ENCODE measurements at regions not wholly inside any gene's neighbourhood (a gene's known extent, or its start where the extent isn't known, plus 50 kb on each side); places are given as distances from the start of the nearest gene placed in this dataset.
A peak's percentile ranks its signal among the peaks of the same experiment; 100 is the strongest.

DNA sequence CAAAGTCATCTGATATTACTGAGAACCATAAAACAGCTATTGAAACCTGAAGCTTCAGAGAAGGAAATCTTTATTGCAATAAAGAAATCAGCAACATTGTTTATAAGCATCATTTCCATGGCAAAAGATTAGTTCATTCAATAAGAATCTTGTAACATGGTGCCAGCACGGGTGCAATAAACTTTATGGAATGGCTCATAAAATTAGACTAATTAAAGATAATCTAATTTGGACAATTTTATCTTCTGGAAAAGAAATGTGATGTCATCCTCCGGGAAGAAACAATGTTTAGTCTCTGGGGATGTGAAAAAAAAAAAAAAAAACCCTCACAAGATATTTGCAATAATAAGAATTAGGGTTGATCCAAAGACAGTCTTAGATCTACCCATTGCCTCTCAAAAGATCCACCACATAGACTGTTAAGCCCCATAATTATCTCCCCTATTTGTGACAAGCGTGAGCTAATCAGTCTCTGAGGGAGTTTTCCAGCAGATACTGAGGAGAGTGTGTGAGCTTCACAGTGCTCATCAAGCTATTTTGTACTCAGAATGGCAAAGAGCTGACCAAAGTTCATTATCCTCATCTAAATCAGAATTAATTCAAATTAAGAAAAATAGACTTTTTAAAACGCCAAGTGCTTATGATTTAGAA, 297.0 kb upstream of the EDNRB start:
- DNase-seq: no peak

- no peak for DNase-seq
Measured at GRCh38 chr13:78201411-78201810, 282.8 kb upstream of the EDNRB start.

GRCh38 chr13:78198821-78199220, 280.2 kb upstream of the EDNRB start:
- DNase-seq: peak; percentile 58

DNA sequence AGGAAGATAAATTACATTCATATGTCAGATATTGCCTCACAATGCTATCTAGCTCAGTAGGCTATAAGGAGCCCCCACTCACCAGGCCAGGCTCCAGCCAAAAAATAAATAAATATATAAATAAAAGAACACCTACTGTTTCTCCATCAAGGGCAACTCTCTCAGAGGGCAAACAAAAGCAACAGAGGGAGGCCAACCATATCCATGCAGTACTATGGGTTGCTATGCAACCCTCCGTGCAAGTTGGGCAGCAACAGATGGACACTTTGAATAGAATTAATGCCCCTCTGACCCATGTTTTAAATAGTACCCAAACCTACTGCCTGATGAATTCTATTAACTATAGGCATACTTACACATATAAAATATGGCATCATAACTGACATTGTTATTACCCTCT, 279.8 kb upstream of the EDNRB start:
- no peak for DNase-seq

- no peak for DNase-seq
Measured at GRCh38 chr13:78197231-78197630, 278.6 kb upstream of the EDNRB start.

DNA sequence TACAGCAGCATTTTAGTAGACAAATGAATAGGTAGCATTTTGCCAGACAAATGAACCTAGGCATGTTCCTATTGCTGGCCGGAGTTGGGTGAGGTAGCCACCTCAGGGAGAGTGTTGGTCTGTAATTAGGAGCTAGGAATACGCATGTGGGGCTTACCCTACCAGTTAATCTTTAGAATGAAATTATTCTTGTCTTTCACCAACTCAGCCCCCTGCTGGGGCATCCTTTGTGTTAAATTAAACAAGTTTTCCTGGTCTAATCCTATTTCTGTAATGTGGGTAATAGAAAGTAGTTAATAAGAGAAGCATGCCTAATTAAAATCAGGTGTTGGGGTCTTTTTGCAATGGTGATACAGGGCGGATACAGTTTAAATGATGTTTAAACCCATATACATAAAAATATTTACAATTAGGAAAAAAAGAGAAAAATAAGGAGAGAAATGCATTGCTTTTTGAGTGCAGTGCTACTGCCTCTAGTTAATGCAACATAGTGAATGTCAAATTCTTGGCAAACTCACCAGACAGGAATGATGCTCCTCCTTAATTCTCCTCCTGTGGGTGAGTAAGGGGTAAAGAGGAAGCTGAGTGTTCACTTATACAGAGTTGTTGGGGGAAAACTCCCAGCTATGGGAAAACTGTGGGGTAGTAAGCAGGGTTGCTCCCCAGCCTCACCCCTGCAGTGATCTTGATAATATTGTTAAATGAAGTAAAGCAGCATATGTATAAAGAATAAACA, 276.4 kb upstream of the EDNRB start:
- no peak for DNase-seq

DNA sequence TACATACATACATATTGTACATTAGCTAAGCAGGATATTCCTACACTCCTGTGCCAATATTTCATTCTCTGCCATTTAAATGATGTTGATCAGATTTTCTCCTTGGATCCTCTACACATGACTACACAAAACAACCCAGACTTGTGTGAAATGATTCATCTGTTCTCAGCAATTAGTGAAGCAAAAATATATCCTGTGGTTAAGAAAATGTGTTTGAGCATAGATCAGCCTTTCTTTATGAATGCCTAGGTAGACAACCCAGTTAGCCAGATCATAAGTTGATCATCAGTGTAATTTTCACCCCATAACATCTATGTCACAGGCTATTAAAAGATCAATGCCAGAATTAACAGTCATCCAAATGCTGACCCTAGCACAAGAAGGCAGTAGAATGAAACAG, 275.2 kb upstream of the EDNRB start:
- DNase-seq: no peak

DNA sequence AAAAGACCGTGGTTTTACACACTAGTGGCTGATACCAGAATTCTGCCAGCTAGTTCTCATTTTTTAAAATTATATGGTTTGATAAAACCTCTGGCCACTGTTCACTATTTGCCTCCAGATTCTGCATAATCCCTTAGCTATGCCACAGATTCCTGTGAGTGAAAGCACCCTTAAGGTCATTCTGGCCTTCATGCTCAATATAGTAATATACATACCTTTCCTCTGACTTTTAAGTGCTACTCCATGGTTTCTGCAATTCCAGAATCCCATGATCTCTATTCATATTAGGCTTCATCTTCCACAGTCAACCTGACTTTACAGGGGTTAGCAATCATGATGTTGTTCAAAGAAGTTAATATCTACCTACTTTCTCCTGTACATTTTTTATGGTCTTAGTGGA, 274.1 kb upstream of the EDNRB start:
- DNase-seq: no peak

DNA sequence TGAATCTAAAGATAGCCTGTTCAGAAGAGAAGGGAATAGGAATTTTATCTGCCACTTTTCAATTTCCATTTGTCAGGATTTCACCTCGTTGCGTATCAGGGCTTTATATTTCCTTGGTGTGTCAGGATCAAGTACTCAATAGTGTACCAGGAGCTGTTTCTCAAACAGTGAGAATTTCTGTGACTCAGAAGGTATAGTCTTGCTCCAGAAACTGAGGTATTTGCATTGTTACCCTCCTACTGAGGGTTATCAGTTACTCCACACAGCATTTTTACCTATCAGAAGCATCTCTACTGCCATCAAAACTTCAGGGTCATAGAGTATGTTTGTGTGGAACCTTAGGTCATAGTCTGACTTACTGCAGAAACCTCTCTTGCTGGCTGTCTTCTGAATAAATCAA, 271.7 kb upstream of the EDNRB start:
- DNase-seq: no peak

DNA sequence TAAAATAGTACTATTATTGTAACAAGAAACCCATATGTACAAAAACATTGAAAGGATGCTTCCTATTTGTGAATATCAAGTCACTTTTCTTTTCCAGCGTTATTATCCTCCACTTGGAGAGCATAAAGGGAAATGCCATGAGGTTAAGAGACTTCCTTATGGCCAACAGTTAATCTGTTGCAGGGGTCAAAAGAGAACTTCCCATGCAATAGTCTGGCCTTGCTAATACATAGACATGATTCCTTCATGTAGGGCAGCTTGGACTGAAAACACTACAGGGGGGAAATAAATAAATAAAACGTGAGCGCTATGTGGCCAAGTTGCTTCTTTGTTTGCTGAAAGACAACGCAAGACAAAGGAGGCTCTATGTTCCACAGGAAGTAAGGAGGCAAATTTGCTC, 269.1 kb upstream of the EDNRB start:
- DNase-seq: no peak

GRCh38 chr13:78185700-78186099, 267.1 kb upstream of the EDNRB start:
- DNase-seq: no peak

GRCh38 chr13:78183732-78184131, 265.1 kb upstream of the EDNRB start:
- no peak for DNase-seq

DNA sequence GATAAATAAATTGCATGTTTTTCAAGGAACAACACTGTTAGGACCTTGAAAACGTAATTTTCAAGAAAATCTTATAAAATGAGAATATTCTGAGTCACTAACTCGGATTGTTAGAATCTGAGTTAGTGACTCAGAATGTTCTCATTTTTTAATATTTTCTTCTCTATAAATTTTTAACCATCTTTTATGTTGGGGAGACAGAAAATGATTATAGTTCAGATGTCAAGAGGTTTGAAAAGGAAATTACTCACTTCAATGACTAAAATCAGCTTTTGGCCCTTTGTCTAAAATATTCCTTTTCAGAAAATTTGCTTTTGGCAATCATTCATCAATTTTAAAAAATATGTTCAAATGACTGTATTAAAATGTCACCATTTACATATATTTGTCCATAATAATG, 264.2 kb upstream of the EDNRB start:
- DNase-seq: no peak

- no peak for DNase-seq
Measured at GRCh38 chr13:78177306-78177705, 258.7 kb upstream of the EDNRB start.

- no peak for DNase-seq
Measured at GRCh38 chr13:78176880-78177279, 258.2 kb upstream of the EDNRB start.

DNA sequence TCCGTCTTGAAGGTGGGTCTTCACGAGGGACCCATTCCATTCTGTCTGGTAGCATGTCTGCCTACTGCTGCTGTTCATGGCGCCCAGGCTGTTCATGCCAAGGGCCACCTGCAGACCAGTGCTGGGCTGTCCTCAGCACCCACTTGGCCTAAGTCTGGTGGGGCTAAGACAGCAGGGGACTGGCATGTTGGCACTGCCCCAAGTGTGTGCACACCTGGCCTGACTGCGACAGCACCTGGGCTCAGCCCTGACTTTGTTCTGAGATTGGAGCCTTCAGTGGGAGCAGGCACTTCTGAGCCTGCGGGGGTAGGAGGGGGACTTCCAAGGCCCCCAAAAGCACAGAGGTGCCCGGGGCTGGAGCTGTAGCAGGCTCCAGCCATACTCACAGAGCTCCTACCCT, 250.8 kb upstream of the EDNRB start:
- DNase-seq: no peak

- DNase-seq: no peak
Measured at GRCh38 chr13:78168981-78169380, 250.3 kb upstream of the EDNRB start.

DNA sequence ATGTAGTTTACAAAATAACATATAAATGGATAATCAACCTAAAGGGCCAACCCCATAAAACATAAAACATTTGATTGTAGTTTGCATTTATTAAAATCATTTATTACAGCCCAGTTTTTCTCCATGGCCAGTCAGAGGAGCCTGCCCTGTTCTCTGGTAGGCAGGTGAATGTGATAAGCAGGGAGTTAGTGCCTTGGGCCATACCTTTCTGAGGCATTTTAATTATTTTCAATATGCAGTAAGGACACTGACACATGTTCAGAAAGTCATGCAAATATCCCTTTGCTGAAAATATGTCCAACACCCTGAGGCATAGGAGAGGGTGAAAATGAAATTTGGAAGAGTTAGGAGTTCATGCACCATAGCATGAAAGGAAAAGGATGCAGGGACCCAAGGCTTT, 242.6 kb upstream of the EDNRB start:
- no peak for DNase-seq

DNA sequence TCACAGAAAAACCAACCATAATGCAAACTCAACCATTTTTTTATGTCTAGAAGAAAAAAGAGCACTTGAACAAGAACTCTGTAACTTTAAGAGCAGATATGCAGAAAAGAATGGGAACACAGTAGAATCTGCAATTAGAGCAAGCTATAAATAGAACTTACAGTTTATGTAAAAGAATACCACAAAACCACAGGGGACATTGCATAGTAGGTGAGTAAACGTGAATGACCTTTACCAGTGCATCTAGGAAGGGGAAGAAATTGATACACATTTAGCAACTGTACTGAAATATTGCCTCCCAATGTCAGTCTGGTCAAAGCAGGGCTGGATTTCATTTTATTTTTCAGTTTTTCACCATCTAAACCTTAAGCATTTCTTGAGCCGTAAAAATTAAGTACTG, 242.2 kb upstream of the EDNRB start:
- DNase-seq: peak; percentile 45 to 66

DNA sequence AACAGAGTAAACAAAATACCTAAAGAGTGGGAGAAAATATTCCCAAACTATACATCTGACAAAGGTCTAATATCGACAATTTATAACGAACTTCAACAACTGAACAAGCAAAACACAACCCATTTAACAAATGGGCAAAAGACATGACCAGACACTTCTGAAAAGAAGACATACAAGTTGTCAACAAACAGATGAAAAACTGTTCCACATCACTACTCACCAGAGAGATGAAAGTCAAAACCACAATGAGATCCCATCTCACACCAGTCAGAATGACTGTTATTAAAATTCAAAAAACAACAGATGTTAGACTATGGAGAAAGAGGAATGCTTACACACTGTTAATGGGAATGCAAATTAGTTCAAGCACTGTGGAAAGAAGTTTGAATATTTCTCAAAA, 233.8 kb upstream of the EDNRB start:
- DNase-seq: no peak

GRCh38 chr13:78147905-78148304, 229.3 kb upstream of the EDNRB start:
- no peak for DNase-seq

DNA sequence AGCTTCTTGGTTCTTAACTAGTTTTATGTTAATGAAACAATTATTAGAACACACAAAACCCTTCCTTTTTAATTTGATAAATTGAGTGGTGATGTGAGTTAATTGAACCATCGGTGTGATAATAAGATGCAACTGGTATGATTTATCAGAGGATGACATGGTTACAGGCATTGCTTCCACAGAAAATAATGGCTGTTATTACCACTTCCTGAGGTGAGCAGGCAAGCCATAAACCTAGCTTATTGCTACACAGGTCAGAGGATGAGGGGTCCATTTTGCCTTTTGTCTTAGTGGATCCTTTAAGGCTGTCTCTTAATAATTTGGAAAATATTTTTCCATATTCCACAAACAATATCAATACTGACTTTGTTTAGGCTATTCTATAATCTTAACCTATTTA, 226.6 kb upstream of the EDNRB start:
- no peak for DNase-seq

- DNase-seq: no peak
Measured at GRCh38 chr13:78139765-78140164, 221.1 kb upstream of the EDNRB start.

DNA sequence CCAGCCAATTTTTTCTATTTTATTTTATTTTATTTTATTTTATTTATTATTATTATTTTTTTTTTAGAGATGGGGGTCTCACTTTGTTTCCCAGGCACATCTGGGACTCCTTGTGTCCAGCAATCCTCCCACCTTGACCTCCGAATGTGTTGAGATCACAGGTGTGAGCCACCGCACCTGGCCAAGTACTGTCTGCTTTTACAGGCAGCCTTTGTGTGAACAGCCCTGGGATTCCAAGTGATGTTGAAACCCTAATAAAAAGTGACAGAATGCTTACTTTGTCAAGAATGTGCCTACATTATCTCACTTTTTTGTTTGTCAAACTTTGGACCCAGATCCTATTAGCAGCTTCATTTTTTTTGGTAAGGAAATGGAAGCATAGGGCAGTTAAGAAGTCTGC, 220.1 kb upstream of the EDNRB start:
- DNase-seq: no peak
